ENCODE measurements at regions not wholly inside any gene's neighbourhood (a gene's known extent, or its start where the extent isn't known, plus 50 kb on each side); places are given as distances from the start of the nearest gene placed in this dataset.

GRCh38 chr9:73979894-73980264 lies 517.3 kb upstream of the RORB start:
- H3K27ac Mint-ChIP-seq = no peak overlapping the region
- H3K9me3 Mint-ChIP-seq = no peaks in the 10 kb centered on the region
- TF ChIP-seq CTCF (IDR thresholded peaks at IDR 0.05) = no peak
- no peaks in the 10 kb centered on the region for H3K4me1 Mint-ChIP-seq
- no peaks in the 10 kb centered on the region for H3K36me3 Mint-ChIP-seq (ENCODE audit: low read depth)
- no peak overlapping the region for H3K4me3 Mint-ChIP-seq
- no peak for DNase-seq
- H3K27me3 Mint-ChIP-seq (ENCODE audit: low read depth, poor library complexity) = no peaks in the 10 kb centered on the region

- no peak for TF ChIP-seq CTCF (IDR thresholded peaks at IDR 0.05)
- Mint-ChIP-seq H3K4me1 (no peaks in the 10 kb centered on the region), H3K4me3 (no peak overlapping the region), H3K27me3 (ENCODE audit: low read depth, poor library complexity) (no peaks in the 10 kb centered on the region), H3K27ac (no peak overlapping the region), H3K36me3 (ENCODE audit: low read depth) (no peaks in the 10 kb centered on the region), H3K9me3 (peaks cover 3% of the 10 kb centered on the region)
- no peak for DNase-seq
Measured at GRCh38 chr9:73980754-73981153, 516.4 kb upstream of the RORB start.

- H3K4me1 Mint-ChIP-seq = no peaks in the 10 kb centered on the region
- H3K9me3 Mint-ChIP-seq = peaks cover 9% of the 10 kb centered on the region
- no peak overlapping the region for H3K27ac Mint-ChIP-seq
- TF ChIP-seq CTCF (IDR thresholded peaks at IDR 0.05) = no peak
- no peaks in the 10 kb centered on the region for H3K36me3 Mint-ChIP-seq (ENCODE audit: low read depth)
- no peaks in the 10 kb centered on the region for H3K27me3 Mint-ChIP-seq (ENCODE audit: low read depth, poor library complexity)
- H3K4me3 Mint-ChIP-seq = no peak overlapping the region
- DNase-seq = no peak
Measured at GRCh38 chr9:73981405-73981804, 515.7 kb upstream of the RORB start.

GRCh38 chr9:73995836-73996235 lies 501.3 kb upstream of the RORB start:
- no peak for DNase-seq
- no peaks in the 10 kb centered on the region for H3K9me3 Mint-ChIP-seq
- no peak overlapping the region for H3K27ac Mint-ChIP-seq
- TF ChIP-seq CTCF (IDR thresholded peaks at IDR 0.05) = no peak
- H3K27me3 Mint-ChIP-seq (ENCODE audit: low read depth, poor library complexity) = no peaks in the 10 kb centered on the region
- H3K4me3 Mint-ChIP-seq = no peak overlapping the region
- no peaks in the 10 kb centered on the region for H3K36me3 Mint-ChIP-seq (ENCODE audit: low read depth)
- H3K4me1 Mint-ChIP-seq = no peaks in the 10 kb centered on the region

- Mint-ChIP-seq H3K27ac (no peak overlapping the region), H3K36me3 (ENCODE audit: low read depth) (no peaks in the 10 kb centered on the region), H3K9me3 (no peaks in the 10 kb centered on the region), H3K4me3 (no peak overlapping the region), H3K4me1 (peaks cover 5% of the 10 kb centered on the region), H3K27me3 (ENCODE audit: low read depth, poor library complexity) (no peaks in the 10 kb centered on the region)
- no peak for DNase-seq
- TF ChIP-seq CTCF (IDR thresholded peaks at IDR 0.05) = no peak
Measured at GRCh38 chr9:73996844-73997243, 500.3 kb upstream of the RORB start.

- H3K4me1 Mint-ChIP-seq = peaks cover 5% of the 10 kb centered on the region
- no peaks in the 10 kb centered on the region for H3K27me3 Mint-ChIP-seq (ENCODE audit: low read depth, poor library complexity)
- H3K9me3 Mint-ChIP-seq = no peaks in the 10 kb centered on the region
- H3K36me3 Mint-ChIP-seq (ENCODE audit: low read depth) = no peaks in the 10 kb centered on the region
- no peak overlapping the region for H3K4me3 Mint-ChIP-seq
- no peak for TF ChIP-seq CTCF (IDR thresholded peaks at IDR 0.05)
- no peak for DNase-seq
- no peak overlapping the region for H3K27ac Mint-ChIP-seq
Measured at GRCh38 chr9:74001382-74001781, 495.8 kb upstream of the RORB start.
